Stimulated activated CD8-positive, alpha-beta memory T cell treated with anti-CD3 and anti-CD28 coated beads, Interleukin-15, amount 100 ng/mL, for 24 hours (primary cell): ENCODE measurements at regions not wholly inside any gene's neighbourhood (a gene's known extent, or its start where the extent isn't known, plus 50 kb on each side); places are given as distances from the start of the nearest gene placed in this dataset.

ENCODE experiments used
- DNase-seq: peaks from one replicate; pipeline ENCODE4 v3.0.0-alpha.2; 2020; ENCODE audit warnings: low read depth

GRCh38 chr2:221063568-221063967 is 508.5 kb downstream of the EPHA4 start:
- DNase-seq = no peak

- no peak for DNase-seq
Measured at GRCh38 chr2:221064058-221064854, 507.8 kb downstream of the EPHA4 start.

- no peak for DNase-seq
Measured at GRCh38 chr2:221064880-221065279, 507.2 kb downstream of the EPHA4 start.

GRCh38 chr2:221068123-221068522 is 504.0 kb downstream of the EPHA4 start:
- no peak for DNase-seq

- no peak for DNase-seq
Measured at GRCh38 chr2:221070106-221070505, 502.0 kb downstream of the EPHA4 start.

GRCh38 chr2:221073326-221074049 is 498.6 kb downstream of the EPHA4 start:
- DNase-seq = no peak

- DNase-seq = no peak
Measured at GRCh38 chr2:221074238-221074637, 497.9 kb downstream of the EPHA4 start.

- DNase-seq = no peak
Measured at GRCh38 chr2:221075203-221075602, 496.9 kb downstream of the EPHA4 start.

- no peak for DNase-seq
Measured at GRCh38 chr2:221077251-221077650, 494.9 kb downstream of the EPHA4 start.

- no peak for DNase-seq
Measured at GRCh38 chr2:221077799-221078198, 494.3 kb downstream of the EPHA4 start.

- DNase-seq = no peak
Measured at GRCh38 chr2:221085341-221085900, 486.7 kb downstream of the EPHA4 start.

GRCh38 chr2:221085936-221086335 is 486.2 kb downstream of the EPHA4 start:
- no peak for DNase-seq

- no peak for DNase-seq
Measured at GRCh38 chr2:221087779-221088178, 484.3 kb downstream of the EPHA4 start.

- DNase-seq = no peak
Measured at GRCh38 chr2:221088506-221088905, 483.6 kb downstream of the EPHA4 start.

GRCh38 chr2:221095356-221095755 is 476.7 kb downstream of the EPHA4 start:
- DNase-seq = no peak

- no peak for DNase-seq
Measured at GRCh38 chr2:221096706-221097567, 475.2 kb downstream of the EPHA4 start.

- no peak for DNase-seq
Measured at GRCh38 chr2:221097568-221097915, 474.6 kb downstream of the EPHA4 start.

- no peak for DNase-seq
Measured at GRCh38 chr2:221097949-221098348, 474.2 kb downstream of the EPHA4 start.

- DNase-seq = no peak
Measured at GRCh38 chr2:221100467-221101089, 471.5 kb downstream of the EPHA4 start.

GRCh38 chr2:221102896-221103688 is 469.0 kb downstream of the EPHA4 start:
- DNase-seq = no peak

- no peak for DNase-seq
Measured at GRCh38 chr2:221103930-221104329, 468.2 kb downstream of the EPHA4 start.
